ENCODE measurements at regions not wholly inside any gene's neighbourhood (a gene's known extent, or its start where the extent isn't known, plus 50 kb on each side); places are given as distances from the start of the nearest gene placed in this dataset.

DNA sequence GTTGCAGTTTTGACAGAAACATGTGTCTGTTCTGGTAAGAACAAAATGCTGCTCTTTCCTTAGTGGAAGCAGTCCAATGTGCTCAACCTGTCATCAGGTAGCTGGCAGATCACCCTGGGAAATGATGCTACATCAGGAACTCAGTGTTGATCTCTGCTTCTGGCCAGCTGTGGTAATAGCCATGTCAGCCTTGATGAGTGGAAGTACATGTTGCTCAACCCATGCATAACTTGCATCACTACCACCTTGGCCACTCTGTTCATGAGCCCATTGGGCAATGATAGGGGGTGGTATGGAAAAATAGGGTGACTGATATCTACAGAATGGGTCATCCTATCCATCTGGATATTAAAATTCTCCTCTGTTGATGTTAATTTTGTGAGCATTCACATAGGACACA, 411.0 kb downstream of the C12orf50 start:
- Histone ChIP-seq H2BK12ac (ENCODE audit: insufficient read length, low read depth, low read length) (no peak overlapping the region), H2BK5ac (ENCODE audit: insufficient read length, low read length) (no peak overlapping the region), H3K79me2 (ENCODE audit: insufficient read depth, low read length) (no peaks in the 10 kb centered on the region), H3T11ph (ENCODE audit: low read length) (no peak overlapping the region), H2BK15ac (ENCODE audit: low read depth, low read length) (no peak overlapping the region), H2BK20ac (ENCODE audit: low read depth, low read length, poor library complexity, severe bottlenecking) (no peak overlapping the region), H3K23me2 (ENCODE audit: insufficient read length, low read depth, low read length, poor library complexity, severe bottlenecking) (no peaks in the 10 kb centered on the region), H2BK120ac (ENCODE audit: low read depth, low read length, poor library complexity, severe bottlenecking) (no peak overlapping the region), H3K14ac (ENCODE audit: insufficient read depth, low read length) (no peak overlapping the region), H3K27ac (ENCODE audit: insufficient read length, low read depth, low read length) (no peak overlapping the region), H3K9me3 (ENCODE audit: control insufficient read depth, low read depth, low read length) (no peaks in the 10 kb centered on the region), H2AK5ac (ENCODE audit: insufficient read length, low read length) (no peak overlapping the region), H4K20me1 (ENCODE audit: control insufficient read depth, insufficient read depth, insufficient read length) (no peaks in the 10 kb centered on the region), H4K8ac (replicated peaks; ENCODE audit: insufficient read length, low read depth, low read length) (no peak overlapping the region), H3K9ac (ENCODE audit: extremely low read depth, insufficient read length, low read length) (no peak overlapping the region), H4K5ac (ENCODE audit: insufficient read length, low read depth, low read length) (no peak overlapping the region), H3K18ac (ENCODE audit: insufficient read length, low read depth, low read length) (no peak overlapping the region), H3K4me1 (ENCODE audit: insufficient read depth, low read length) (0 out of 2 replicates have a peak, but pooled peaks cover 2% of the 10 kb centered on the region), H3K56ac (ENCODE audit: insufficient read length, low read depth, low read length) (no peak overlapping the region), H3K23ac (ENCODE audit: insufficient read length, low read depth, low read length) (no peak overlapping the region), H3K27me3 (ENCODE audit: insufficient read depth, low read length) (no peaks in the 10 kb centered on the region), H3K79me1 (ENCODE audit: insufficient read depth, low read depth, low read length, poor library complexity, severe bottlenecking) (no peaks in the 10 kb centered on the region), H3K4ac (ENCODE audit: low read depth, low read length) (no peak overlapping the region), H4K91ac (ENCODE audit: insufficient read length, low read depth, low read length) (no peak overlapping the region), H2AFZ (ENCODE audit: low read length) (no peak overlapping the region), H3K4me2 (ENCODE audit: insufficient read depth, insufficient read length, low read length) (no peak overlapping the region)
- Mint-ChIP-seq H3K27ac (no peak overlapping the region), H3K9me3 (no peaks in the 10 kb centered on the region), H3K27me3 (ENCODE audit: low read depth) (no peaks in the 10 kb centered on the region), H3K4me1 (peaks cover 6% of the 10 kb centered on the region in 2 experiments; a peak in 3 of 4 replicates), H3K4me3 (no peak overlapping the region), H3K36me3 (ENCODE audit: insufficient read depth in 1 of 3, low read depth in 3 of 3) (no peaks in the 10 kb centered on the region; a peak in 1 of 7 replicates)
- DNase-seq, result no peak
- TF ChIP-seq, protein P1, sequence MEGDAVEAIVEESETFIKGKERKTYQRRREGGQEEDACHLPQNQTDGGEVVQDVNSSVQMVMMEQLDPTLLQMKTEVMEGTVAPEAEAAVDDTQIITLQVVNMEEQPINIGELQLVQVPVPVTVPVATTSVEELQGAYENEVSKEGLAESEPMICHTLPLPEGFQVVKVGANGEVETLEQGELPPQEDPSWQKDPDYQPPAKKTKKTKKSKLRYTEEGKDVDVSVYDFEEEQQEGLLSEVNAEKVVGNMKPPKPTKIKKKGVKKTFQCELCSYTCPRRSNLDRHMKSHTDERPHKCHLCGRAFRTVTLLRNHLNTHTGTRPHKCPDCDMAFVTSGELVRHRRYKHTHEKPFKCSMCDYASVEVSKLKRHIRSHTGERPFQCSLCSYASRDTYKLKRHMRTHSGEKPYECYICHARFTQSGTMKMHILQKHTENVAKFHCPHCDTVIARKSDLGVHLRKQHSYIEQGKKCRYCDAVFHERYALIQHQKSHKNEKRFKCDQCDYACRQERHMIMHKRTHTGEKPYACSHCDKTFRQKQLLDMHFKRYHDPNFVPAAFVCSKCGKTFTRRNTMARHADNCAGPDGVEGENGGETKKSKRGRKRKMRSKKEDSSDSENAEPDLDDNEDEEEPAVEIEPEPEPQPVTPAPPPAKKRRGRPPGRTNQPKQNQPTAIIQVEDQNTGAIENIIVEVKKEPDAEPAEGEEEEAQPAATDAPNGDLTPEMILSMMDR (conservative IDR thresholded peaks at IDR 0.05), result no peak
